Ectodermal cell (in vitro differentiated cells): ENCODE measurements at regions not wholly inside any gene's neighbourhood (a gene's known extent, or its start where the extent isn't known, plus 50 kb on each side); places are given as distances from the start of the nearest gene placed in this dataset.

Source experiments
- H3K27ac ChIP-seq: 2 replicates; pipeline ENCODE4 v1.7.0; 2013; ENCODE audit warnings: mild to moderate bottlenecking, low read depth, low read length; ENCODE audit not compliant: insufficient read depth, poor library complexity, severe bottlenecking
- H3K27me3 ChIP-seq: 2 replicates; pipeline ENCODE4 v1.7.0; 2013; ENCODE audit warnings: mild to moderate bottlenecking, low read length; ENCODE audit not compliant: insufficient read depth, control insufficient read depth, poor library complexity, severe bottlenecking
- H3K36me3 ChIP-seq: one replicate; pipeline ENCODE4 v1.7.0; 2013; ENCODE audit warnings: low read length; ENCODE audit not compliant: control insufficient read depth, insufficient read depth
- H3K4me1 ChIP-seq: one replicate; pipeline ENCODE4 v1.7.0; 2013; ENCODE audit warnings: low read length; ENCODE audit not compliant: control insufficient read depth, insufficient read depth
- H3K4me3 ChIP-seq: 2 replicates; pipeline ENCODE4 v1.7.0; 2013; ENCODE audit warnings: low read depth, low read length, control low read depth; ENCODE audit not compliant: insufficient read depth
- H3K9me3 ChIP-seq: 2 replicates; pipeline ENCODE4 v1.7.0; 2013; ENCODE audit warnings: mild to moderate bottlenecking, low read length, moderate library complexity; ENCODE audit not compliant: control insufficient read depth
- WGBS, 2 experiments: methylation state at CpG; one replicate each; pipeline ENCODE4 v1.1.7; 2013; ENCODE audit warnings: missing lambda C conversion rate in 2 of 2; 5-methylcytosine and 5-hydroxymethylcytosine counted together

DNA sequence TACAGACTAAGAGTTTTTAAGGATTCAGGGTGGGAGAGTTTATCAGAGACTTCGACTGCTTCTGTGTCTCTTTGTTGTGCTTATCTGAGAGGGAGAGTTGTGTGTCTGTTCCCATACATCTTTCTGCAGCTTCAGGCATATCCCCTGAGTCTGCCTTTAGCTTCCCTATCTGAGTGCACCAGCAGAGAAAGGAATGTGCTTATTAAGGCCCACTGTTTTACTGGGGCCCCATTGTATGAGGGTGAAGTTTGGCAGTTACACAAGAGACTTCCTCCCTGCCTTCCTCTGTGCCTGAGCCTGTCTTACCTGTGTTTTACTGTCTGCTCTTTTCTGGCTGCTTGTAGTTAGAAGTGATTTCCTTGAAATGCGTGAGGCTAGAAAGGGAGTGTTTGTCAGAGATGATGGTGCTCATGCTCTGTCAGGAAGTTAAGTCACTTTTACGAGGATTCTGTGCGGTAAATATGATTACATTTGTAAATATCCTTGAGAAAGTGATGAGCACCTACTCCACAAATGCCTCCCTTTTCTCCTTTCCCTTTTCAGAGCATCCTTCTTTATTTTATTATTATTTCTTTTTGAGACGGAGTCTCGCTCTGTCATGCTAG is 1228.9 kb upstream of the MIR17HG start:
- Histone ChIP-seq H3K4me1 (no peaks in the 10 kb centered on the region), H3K27ac (no peak overlapping the region), H3K27me3 (no peaks in the 10 kb centered on the region), H3K9me3 (no peaks in the 10 kb centered on the region), H3K4me3 (no peak overlapping the region), H3K36me3 (no peaks in the 10 kb centered on the region)
- 82 to 85% methylated on average over 4 to 5 of the region's 6 CpGs for WGBS, 2 experiments

DNA sequence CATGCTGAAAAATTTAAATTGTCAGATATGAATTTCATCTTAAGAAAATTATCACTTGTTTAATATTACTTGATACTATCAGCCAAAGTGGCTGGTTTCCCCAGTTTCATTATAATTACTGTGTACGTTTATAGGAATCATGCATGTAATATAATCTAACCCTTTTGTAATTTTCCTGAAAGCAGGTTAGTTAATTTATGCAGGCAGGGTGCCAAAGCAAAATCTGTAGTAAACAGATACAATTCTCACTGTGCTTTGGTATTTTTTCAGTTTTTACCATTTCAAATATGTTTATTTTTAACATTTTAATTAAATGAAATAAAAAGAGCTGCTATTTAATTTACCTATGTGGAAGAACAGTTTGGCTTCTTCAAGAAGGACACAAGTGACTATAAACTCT is 1227.5 kb upstream of the MIR17HG start:
- H3K9me3 ChIP-seq = no peaks in the 10 kb centered on the region
- H3K27me3 ChIP-seq = no peaks in the 10 kb centered on the region
- no peak overlapping the region for H3K27ac ChIP-seq
- H3K4me3 ChIP-seq = no peak overlapping the region
- H3K4me1 ChIP-seq = no peaks in the 10 kb centered on the region
- no CpG with 5 or more reads among the region's 1 CpG for WGBS, 2 experiments
- no peaks in the 10 kb centered on the region for H3K36me3 ChIP-seq

DNA sequence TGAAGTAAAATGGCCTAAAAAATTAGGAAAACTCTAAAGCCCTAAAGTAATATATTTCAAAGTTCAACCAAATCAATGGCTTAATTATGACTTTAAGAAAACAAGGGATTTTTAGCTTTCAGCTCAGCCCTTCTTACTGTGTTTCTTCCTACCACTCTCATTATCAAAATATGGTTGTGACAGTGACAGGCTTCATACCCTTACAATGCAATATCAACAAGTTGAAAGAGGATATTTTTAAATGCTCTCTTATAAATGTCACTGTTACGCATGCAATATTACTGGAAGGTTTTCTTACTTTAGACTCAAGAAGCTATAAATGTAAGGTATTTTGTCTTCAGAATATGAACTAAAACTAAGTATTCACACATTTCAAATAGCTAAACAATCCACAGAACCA is 1225.7 kb upstream of the MIR17HG start:
- Histone ChIP-seq H3K27ac (no peak overlapping the region), H3K4me1 (no peaks in the 10 kb centered on the region), H3K9me3 (no peaks in the 10 kb centered on the region), H3K27me3 (no peaks in the 10 kb centered on the region), H3K4me3 (no peak overlapping the region), H3K36me3 (no peaks in the 10 kb centered on the region)
- WGBS, 2 experiments = no CpG with 5 or more reads among the region's 1 CpG

DNA sequence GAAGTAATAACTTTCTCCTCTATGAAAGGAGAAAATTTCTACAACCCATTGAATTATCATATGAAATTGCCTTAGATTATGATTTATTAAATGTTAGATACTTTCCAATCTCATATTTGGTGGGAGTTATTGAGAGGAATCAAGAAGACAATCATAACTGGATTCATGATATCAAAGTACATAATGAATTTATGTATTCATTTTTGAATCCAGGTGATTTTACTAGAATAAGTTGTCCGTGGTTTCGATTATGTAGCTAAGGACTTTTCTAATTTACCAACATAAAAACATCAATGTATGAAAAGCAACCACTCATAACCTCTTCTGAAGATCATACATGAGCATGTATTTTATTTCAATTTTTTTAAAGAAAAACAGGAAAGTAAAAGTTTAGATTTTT is 1225.0 kb upstream of the MIR17HG start:
- no peaks in the 10 kb centered on the region for H3K36me3 ChIP-seq
- H3K27ac ChIP-seq = no peak overlapping the region
- H3K4me1 ChIP-seq = no peaks in the 10 kb centered on the region
- no peaks in the 10 kb centered on the region for H3K9me3 ChIP-seq
- H3K4me3 ChIP-seq = no peak overlapping the region
- WGBS, 2 experiments = 100% methylated on average over 1 of the region's 2 CpGs
- H3K27me3 ChIP-seq = no peaks in the 10 kb centered on the region

DNA sequence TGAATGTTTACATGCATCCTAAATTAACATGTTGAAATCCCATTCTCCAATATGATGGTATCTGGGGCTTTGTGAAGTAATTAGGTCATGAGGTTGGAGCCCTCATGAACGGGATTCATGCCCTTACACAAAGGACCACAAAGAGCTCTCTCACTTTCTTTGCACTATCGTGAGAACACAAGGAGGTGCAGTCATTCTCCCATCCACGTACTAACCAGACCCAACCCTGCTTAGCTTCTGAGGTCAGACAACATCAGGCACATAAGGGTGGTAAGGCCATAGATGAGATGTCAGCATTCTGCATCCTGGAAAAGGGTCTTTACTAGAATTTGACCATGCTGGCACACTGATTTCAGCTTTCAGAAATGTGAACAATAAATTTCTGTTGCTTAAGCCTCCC is 1211.9 kb upstream of the MIR17HG start:
- H3K36me3 ChIP-seq = no peaks in the 10 kb centered on the region
- no peaks in the 10 kb centered on the region for H3K9me3 ChIP-seq
- no peaks in the 10 kb centered on the region for H3K27me3 ChIP-seq
- H3K27ac ChIP-seq = no peak overlapping the region
- 90 to 94% methylated on average over 3 of the region's 3 CpGs for WGBS, 2 experiments
- no peaks in the 10 kb centered on the region for H3K4me1 ChIP-seq
- no peak overlapping the region for H3K4me3 ChIP-seq

DNA sequence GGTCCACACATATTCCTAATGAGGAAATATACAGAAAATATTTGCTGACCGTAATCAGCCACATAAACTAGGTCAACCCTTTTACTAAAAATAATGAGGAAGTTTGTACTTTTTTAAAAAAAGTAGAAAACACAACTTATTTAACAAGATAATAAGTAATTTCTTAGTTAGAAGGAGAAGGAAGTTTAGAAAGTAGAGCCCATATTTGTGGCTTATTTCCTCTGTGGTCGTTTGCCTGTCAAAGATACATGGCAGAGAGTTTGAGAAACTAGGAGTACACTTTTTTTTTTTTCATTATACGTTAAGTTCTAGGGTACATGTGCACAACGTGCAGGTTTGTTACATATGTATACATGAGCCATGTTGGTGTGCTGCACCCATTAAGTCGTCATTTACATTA is 1205.2 kb upstream of the MIR17HG start:
- WGBS, 2 experiments = 83 to 94% methylated on average over 3 to 4 of the region's 5 CpGs
- Histone ChIP-seq H3K27me3 (no peaks in the 10 kb centered on the region), H3K4me1 (no peaks in the 10 kb centered on the region), H3K27ac (no peak overlapping the region), H3K36me3 (no peaks in the 10 kb centered on the region), H3K9me3 (no peaks in the 10 kb centered on the region), H3K4me3 (no peak overlapping the region)

DNA sequence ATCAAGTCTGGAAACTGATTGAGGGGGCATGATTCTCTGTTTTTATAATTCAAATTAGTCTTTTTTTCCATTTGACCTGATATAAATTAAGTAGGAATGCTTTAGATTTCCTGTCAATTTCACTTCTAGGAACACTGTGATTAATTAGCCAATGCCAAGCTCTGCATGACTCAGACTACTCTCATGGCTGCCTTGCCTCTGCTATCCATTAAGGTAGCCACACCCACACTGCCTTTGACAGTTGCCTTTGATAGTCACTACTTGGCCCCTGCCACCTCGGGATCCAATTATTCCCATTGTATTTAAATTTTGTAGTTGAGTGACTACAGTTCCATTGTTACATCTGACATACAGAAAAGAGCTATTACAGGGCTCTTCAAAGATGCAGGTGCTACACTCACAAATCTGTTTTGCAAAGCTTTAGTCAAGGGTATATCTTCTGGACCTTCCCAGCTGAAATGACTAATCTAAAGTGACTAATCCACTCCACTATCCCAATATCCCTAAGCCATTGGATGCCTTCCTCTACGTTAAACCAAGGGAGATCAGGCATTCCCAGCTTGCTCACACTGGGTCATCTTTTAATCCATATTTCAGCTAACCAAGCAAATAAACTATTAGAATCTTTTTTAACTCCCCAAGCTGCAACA is 1193.1 kb upstream of the MIR17HG start:
- WGBS, 2 experiments = 73 to 86% methylated on average over 1 to 2 of the region's 2 CpGs

DNA sequence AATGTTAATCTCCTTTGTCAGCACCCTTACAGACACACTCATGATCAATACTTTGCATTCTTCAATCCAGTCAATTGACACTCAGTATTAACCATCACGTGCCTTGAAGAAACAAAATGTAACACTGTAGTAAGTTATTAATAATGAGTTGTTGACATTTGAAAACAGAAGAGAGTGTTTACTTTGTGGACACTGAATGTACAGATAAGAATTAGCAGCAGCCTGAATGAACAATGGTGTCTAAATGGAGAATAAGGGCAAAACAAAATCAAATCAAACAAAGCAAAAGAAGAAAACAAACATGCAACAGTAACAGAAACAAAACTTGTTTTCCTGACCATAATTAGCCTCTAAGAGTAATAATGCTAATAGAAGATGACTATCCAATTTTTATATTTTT is 1191.1 kb upstream of the MIR17HG start:
- 100% methylated on average over 1 of the region's 1 CpG; no CpG with 5 or more reads in 1 of the 2 experiments for WGBS, 2 experiments
- Histone ChIP-seq H3K4me3 (no peak overlapping the region), H3K9me3 (no peaks in the 10 kb centered on the region), H3K27me3 (no peaks in the 10 kb centered on the region), H3K4me1 (no peaks in the 10 kb centered on the region), H3K27ac (no peak overlapping the region), H3K36me3 (no peaks in the 10 kb centered on the region)

More for the DNA sequence above, 1193.1 kb upstream of the MIR17HG start:
- Histone ChIP-seq H3K36me3 (no peaks in the 10 kb centered on the region), H3K9me3 (no peaks in the 10 kb centered on the region), H3K4me3 (no peak overlapping the region), H3K4me1 (no peaks in the 10 kb centered on the region), H3K27ac (no peak overlapping the region), H3K27me3 (no peaks in the 10 kb centered on the region)

DNA sequence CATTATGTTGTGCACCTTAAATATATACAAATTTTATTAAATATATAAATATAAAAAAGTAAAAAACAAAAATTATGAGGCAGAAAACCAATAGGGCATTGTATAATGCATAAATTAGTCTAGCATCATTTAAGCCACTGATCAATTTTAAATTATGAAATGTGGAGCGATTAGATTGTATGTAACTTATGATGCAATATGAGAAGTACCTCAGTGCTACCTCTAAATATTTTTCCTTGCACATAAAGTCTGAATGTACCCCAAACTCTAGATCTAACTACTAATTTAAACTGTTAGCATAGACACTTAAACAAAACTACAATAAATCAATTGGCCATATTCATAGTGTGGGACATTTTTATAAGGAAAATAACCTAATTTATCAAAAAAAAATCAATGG is 1178.5 kb upstream of the MIR17HG start:
- no peaks in the 10 kb centered on the region for H3K4me1 ChIP-seq

DNA sequence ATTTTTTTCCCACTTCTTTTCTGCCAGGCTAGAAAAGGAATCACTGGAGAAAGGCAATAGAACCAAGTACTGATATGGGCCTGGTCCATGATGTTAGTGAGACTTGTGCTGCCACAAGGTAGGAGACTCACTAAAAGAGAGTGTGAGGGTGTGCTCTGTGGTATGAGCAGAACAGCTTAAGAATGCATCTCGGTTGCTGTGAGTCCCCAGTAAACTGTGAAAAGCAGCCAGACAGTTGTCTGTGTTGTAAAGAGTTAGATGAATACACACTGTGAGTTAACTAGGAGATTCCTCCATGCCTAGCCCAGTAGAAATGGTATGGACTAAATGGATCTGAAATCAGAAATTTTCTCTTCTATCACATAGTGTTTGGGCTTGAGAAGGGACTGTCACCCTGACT is 1177.3 kb upstream of the MIR17HG start:
- Histone ChIP-seq H3K9me3 (no peaks in the 10 kb centered on the region), H3K4me1 (no peaks in the 10 kb centered on the region), H3K4me3 (no peak overlapping the region), H3K27ac (no peak overlapping the region), H3K27me3 (no peaks in the 10 kb centered on the region), H3K36me3 (no peaks in the 10 kb centered on the region)
- 73 to 88% methylated on average over 1 of the region's 1 CpG for WGBS, 2 experiments

More for the DNA sequence above, 1178.5 kb upstream of the MIR17HG start:
- no peak overlapping the region for H3K4me3 ChIP-seq
- H3K27ac ChIP-seq = no peak overlapping the region
- H3K9me3 ChIP-seq = no peaks in the 10 kb centered on the region
- no peaks in the 10 kb centered on the region for H3K36me3 ChIP-seq
- no peaks in the 10 kb centered on the region for H3K27me3 ChIP-seq
- 100% methylated on average over 1 of the region's 1 CpG; no CpG with 5 or more reads in 1 of the 2 experiments for WGBS, 2 experiments
